ENCODE measurements at regions not wholly inside any gene's neighbourhood (a gene's known extent, or its start where the extent isn't known, plus 50 kb on each side); places are given as distances from the start of the nearest gene placed in this dataset.

DNA sequence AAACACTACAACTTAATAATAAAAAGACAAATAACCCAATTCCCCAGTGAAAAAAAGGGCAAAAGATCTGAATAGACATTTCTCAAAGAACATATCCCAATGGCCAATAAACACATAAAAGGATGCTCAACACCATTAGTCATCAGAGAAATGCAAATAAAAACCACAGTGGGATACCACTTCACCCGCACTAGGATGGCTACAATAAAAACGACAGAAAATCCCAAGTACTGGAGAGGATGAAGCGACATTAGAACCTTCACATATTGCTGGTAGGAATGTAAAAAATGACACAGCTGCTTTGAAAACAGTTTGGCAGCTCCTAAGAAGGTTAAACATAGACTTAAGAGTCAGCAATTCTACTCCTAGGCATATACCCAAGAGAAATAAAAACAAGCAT, 140.6 kb upstream of the ARX start:
- Mint-ChIP-seq H3K4me3 (no peak overlapping the region), H3K4me1 (peaks cover 8% of the 10 kb centered on the region), H3K36me3 (no peaks in the 10 kb centered on the region), H3K27me3 (ENCODE audit: low read depth) (no peaks in the 10 kb centered on the region), H3K27ac (no peak overlapping the region), H3K9me3 (no peaks in the 10 kb centered on the region)
- TF ChIP-seq FOXK1 (CRISPR knock-in tag; IDR thresholded peaks at IDR 0.05) (no peak), ZNF138 (CRISPR knock-in tag; conservative IDR thresholded peaks at IDR 0.05) (no peak), ATF1 (CRISPR knock-in tag; IDR thresholded peaks at IDR 0.05) (no peak), MXD4 (CRISPR knock-in tag; IDR thresholded peaks at IDR 0.05; ENCODE audit: borderline replicate concordance) (no peak), CREB1 (CRISPR knock-in tag; IDR thresholded peaks at IDR 0.05) (no peak), JUN (CRISPR knock-in tag; IDR thresholded peaks at IDR 0.05) (no peak)
- TF ChIP-seq, protein P1, sequence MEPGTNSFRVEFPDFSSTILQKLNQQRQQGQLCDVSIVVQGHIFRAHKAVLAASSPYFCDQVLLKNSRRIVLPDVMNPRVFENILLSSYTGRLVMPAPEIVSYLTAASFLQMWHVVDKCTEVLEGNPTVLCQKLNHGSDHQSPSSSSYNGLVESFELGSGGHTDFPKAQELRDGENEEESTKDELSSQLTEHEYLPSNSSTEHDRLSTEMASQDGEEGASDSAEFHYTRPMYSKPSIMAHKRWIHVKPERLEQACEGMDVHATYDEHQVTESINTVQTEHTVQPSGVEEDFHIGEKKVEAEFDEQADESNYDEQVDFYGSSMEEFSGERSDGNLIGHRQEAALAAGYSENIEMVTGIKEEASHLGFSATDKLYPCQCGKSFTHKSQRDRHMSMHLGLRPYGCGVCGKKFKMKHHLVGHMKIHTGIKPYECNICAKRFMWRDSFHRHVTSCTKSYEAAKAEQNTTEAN (CRISPR knock-in tag; IDR thresholded peaks at IDR 0.05), result no peak
- TF ChIP-seq, protein P2, sequence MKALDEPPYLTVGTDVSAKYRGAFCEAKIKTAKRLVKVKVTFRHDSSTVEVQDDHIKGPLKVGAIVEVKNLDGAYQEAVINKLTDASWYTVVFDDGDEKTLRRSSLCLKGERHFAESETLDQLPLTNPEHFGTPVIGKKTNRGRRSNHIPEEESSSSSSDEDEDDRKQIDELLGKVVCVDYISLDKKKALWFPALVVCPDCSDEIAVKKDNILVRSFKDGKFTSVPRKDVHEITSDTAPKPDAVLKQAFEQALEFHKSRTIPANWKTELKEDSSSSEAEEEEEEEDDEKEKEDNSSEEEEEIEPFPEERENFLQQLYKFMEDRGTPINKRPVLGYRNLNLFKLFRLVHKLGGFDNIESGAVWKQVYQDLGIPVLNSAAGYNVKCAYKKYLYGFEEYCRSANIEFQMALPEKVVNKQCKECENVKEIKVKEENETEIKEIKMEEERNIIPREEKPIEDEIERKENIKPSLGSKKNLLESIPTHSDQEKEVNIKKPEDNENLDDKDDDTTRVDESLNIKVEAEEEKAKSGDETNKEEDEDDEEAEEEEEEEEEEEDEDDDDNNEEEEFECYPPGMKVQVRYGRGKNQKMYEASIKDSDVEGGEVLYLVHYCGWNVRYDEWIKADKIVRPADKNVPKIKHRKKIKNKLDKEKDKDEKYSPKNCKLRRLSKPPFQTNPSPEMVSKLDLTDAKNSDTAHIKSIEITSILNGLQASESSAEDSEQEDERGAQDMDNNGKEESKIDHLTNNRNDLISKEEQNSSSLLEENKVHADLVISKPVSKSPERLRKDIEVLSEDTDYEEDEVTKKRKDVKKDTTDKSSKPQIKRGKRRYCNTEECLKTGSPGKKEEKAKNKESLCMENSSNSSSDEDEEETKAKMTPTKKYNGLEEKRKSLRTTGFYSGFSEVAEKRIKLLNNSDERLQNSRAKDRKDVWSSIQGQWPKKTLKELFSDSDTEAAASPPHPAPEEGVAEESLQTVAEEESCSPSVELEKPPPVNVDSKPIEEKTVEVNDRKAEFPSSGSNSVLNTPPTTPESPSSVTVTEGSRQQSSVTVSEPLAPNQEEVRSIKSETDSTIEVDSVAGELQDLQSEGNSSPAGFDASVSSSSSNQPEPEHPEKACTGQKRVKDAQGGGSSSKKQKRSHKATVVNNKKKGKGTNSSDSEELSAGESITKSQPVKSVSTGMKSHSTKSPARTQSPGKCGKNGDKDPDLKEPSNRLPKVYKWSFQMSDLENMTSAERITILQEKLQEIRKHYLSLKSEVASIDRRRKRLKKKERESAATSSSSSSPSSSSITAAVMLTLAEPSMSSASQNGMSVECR (CRISPR knock-in tag; IDR thresholded peaks at IDR 0.05; ENCODE audit: borderline replicate concordance), result no peak
- TF ChIP-seq, protein P3, sequence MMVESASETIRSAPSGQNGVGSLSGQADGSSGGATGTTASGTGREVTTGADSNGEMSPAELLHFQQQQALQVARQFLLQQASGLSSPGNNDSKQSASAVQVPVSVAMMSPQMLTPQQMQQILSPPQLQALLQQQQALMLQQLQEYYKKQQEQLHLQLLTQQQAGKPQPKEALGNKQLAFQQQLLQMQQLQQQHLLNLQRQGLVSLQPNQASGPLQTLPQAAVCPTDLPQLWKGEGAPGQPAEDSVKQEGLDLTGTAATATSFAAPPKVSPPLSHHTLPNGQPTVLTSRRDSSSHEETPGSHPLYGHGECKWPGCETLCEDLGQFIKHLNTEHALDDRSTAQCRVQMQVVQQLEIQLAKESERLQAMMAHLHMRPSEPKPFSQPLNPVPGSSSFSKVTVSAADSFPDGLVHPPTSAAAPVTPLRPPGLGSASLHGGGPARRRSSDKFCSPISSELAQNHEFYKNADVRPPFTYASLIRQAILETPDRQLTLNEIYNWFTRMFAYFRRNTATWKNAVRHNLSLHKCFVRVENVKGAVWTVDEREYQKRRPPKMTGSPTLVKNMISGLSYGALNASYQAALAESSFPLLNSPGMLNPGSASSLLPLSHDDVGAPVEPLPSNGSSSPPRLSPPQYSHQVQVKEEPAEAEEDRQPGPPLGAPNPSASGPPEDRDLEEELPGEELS (CRISPR knock-in tag; IDR thresholded peaks at IDR 0.05), result no peak
- no peak for DNase-seq (ENCODE audit: low spot score)
- CTCF ChIA-PET, result interaction anchor here (3.0 kb wide), 1 partner anchor 13 kb away, joined by 8 read pairs; no protein-coding TSS in a partner anchor
- ATAC-seq, result no peak
- POLR2A ChIA-PET, result no interaction called here

DNA sequence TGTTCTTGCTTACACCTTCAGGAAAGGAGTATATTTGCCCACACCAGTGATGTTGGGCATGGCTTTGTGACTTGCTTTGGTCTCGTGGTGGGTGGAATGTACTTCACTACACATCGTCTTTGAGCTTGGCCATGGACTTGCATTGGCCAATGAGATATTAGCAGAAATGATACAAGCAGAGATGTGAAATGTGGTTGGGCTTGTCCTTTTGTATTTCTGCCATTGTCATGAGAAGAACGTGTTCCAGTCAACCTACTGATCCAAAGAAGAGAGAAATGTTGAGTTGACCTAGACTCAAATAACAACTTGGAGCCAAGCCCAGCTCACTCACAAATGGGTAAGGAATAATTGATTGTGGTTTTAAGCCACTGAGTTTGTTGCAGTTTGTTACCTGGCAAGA, 138.4 kb upstream of the ARX start:
- no peak overlapping the region for H3K4me3 Mint-ChIP-seq
- DNase-seq (ENCODE audit: low spot score) (no peak), ATAC-seq (no peak)
- POLR2A ChIA-PET, result no interaction called here
- H3K36me3 Mint-ChIP-seq, result no peaks in the 10 kb centered on the region
- CTCF ChIA-PET, result interaction anchor here (1.0 kb wide), 1 partner anchor 10 kb away, joined by 3 read pairs; no protein-coding TSS in a partner anchor
- H3K27me3 Mint-ChIP-seq (ENCODE audit: low read depth), result no peaks in the 10 kb centered on the region
- H3K4me1 Mint-ChIP-seq, result peaks cover 10% of the 10 kb centered on the region
- no peak overlapping the region for H3K27ac Mint-ChIP-seq
- H3K9me3 Mint-ChIP-seq, result no peaks in the 10 kb centered on the region
- TF ChIP-seq CBFB (CRISPR knock-in tag; IDR thresholded peaks at IDR 0.05; ENCODE audit: low read depth) (no peak), TEAD4 (CRISPR knock-in tag; IDR thresholded peaks at IDR 0.05) (no peak), SP1 (CRISPR knock-in tag; conservative IDR thresholded peaks at IDR 0.05) (no peak), ETV6 (CRISPR knock-in tag; IDR thresholded peaks at IDR 0.05) (no peak), TP53 (CRISPR knock-in tag; IDR thresholded peaks at IDR 0.05) (no peak), MYBL2 (CRISPR knock-in tag; IDR thresholded peaks at IDR 0.05) (no peak), TCF7 (CRISPR knock-in tag; IDR thresholded peaks at IDR 0.05; ENCODE audit: low read depth) (no peak), ZNF671 (CRISPR knock-in tag; IDR thresholded peaks at IDR 0.05) (no peak), NR3C1 (CRISPR knock-in tag; conservative IDR thresholded peaks at IDR 0.05; ENCODE audit: low read depth) (no peak), ZNF416 (CRISPR knock-in tag; IDR thresholded peaks at IDR 0.05) (no peak), SMAD4 (CRISPR knock-in tag; IDR thresholded peaks at IDR 0.05) (no peak)
- TF ChIP-seq, protein P4, sequence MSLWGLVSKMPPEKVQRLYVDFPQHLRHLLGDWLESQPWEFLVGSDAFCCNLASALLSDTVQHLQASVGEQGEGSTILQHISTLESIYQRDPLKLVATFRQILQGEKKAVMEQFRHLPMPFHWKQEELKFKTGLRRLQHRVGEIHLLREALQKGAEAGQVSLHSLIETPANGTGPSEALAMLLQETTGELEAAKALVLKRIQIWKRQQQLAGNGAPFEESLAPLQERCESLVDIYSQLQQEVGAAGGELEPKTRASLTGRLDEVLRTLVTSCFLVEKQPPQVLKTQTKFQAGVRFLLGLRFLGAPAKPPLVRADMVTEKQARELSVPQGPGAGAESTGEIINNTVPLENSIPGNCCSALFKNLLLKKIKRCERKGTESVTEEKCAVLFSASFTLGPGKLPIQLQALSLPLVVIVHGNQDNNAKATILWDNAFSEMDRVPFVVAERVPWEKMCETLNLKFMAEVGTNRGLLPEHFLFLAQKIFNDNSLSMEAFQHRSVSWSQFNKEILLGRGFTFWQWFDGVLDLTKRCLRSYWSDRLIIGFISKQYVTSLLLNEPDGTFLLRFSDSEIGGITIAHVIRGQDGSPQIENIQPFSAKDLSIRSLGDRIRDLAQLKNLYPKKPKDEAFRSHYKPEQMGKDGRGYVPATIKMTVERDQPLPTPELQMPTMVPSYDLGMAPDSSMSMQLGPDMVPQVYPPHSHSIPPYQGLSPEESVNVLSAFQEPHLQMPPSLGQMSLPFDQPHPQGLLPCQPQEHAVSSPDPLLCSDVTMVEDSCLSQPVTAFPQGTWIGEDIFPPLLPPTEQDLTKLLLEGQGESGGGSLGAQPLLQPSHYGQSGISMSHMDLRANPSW (CRISPR knock-in tag; conservative IDR thresholded peaks at IDR 0.05; ENCODE audit: low read depth), result no peak
- TF ChIP-seq, protein P5, sequence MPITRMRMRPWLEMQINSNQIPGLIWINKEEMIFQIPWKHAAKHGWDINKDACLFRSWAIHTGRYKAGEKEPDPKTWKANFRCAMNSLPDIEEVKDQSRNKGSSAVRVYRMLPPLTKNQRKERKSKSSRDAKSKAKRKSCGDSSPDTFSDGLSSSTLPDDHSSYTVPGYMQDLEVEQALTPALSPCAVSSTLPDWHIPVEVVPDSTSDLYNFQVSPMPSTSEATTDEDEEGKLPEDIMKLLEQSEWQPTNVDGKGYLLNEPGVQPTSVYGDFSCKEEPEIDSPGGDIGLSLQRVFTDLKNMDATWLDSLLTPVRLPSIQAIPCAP (CRISPR knock-in tag; IDR thresholded peaks at IDR 0.05), result no peak
- TF ChIP-seq, protein P6, sequence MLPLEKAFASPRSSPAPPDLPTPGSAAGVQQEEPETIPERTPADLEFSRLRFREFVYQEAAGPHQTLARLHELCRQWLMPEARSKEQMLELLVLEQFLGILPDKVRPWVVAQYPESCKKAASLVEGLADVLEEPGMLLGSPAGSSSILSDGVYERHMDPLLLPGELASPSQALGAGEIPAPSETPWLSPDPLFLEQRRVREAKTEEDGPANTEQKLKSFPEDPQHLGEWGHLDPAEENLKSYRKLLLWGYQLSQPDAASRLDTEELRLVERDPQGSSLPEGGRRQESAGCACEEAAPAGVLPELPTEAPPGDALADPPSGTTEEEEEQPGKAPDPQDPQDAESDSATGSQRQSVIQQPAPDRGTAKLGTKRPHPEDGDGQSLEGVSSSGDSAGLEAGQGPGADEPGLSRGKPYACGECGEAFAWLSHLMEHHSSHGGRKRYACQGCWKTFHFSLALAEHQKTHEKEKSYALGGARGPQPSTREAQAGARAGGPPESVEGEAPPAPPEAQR (CRISPR knock-in tag; IDR thresholded peaks at IDR 0.05), result no peak
- TF ChIP-seq, protein P7, sequence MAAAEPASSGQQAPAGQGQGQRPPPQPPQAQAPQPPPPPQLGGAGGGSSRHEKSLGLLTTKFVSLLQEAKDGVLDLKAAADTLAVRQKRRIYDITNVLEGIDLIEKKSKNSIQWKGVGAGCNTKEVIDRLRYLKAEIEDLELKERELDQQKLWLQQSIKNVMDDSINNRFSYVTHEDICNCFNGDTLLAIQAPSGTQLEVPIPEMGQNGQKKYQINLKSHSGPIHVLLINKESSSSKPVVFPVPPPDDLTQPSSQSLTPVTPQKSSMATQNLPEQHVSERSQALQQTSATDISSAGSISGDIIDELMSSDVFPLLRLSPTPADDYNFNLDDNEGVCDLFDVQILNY (CRISPR knock-in tag; IDR thresholded peaks at IDR 0.05), result no peak

Data from WTC11 (cell line).